LNCaP clone FGC (cell line): ENCODE measurements at regions not wholly inside any gene's neighbourhood (a gene's known extent, or its start where the extent isn't known, plus 50 kb on each side); places are given as distances from the start of the nearest gene placed in this dataset.
"Not testable (repeated sequence)": the region's sequence is repeated elsewhere in the genome, so short reads cannot be mapped to it uniquely, and the experiment has no call there.

Experiments
- DNase-seq: peaks from one replicate; pipeline ENCODE4 v3.0.0-alpha.2; 2011; ENCODE audit warnings: low read depth
- H3K4me3 ChIP-seq: 2 replicates; pipeline ENCODE4 v1.5.1; 2011; ENCODE audit warnings: mild to moderate bottlenecking, low read depth, low read length, control low read depth
- CTCF ChIP-seq: IDR thresholded peaks from 2 replicates; pipeline ENCODE4 v1.5.1; 2012; ENCODE audit warnings: mild to moderate bottlenecking; ENCODE audit not compliant: control insufficient read depth, insufficient read depth; ENCODE audit errors: extremely low read depth

GRCh38 chr7:7014827-7015595 is 167.3 kb upstream of the C1GALT1 start:
- no peak overlapping the region for H3K4me3 ChIP-seq
- TF ChIP-seq CTCF: no peak
- no peak for DNase-seq

- DNase-seq: peak; percentile 37
- no peak overlapping the region for H3K4me3 ChIP-seq
- TF ChIP-seq CTCF: no peak
Measured at GRCh38 chr7:7017707-7018280, 164.6 kb upstream of the C1GALT1 start.

GRCh38 chr7:7018290-7018689 is 164.1 kb upstream of the C1GALT1 start:
- no peak for DNase-seq
- no peak overlapping the region for H3K4me3 ChIP-seq
- no peak for TF ChIP-seq CTCF

- no peak overlapping the region for H3K4me3 ChIP-seq
- TF ChIP-seq CTCF: no peak
- DNase-seq: no peak
Measured at GRCh38 chr7:7032221-7032620, 150.1 kb upstream of the C1GALT1 start.

GRCh38 chr7:7035851-7036250 is 146.5 kb upstream of the C1GALT1 start:
- no peak overlapping the region for H3K4me3 ChIP-seq
- DNase-seq: no peak
- no peak for TF ChIP-seq CTCF

GRCh38 chr7:7042286-7042893 is 140.0 kb upstream of the C1GALT1 start:
- not testable (repeated sequence) for H3K4me3 ChIP-seq, DNase-seq

- no peak for TF ChIP-seq CTCF
- DNase-seq: no peak
Measured at GRCh38 chr7:7044806-7045205, 137.5 kb upstream of the C1GALT1 start.

More at GRCh38 chr7:7044806-7045205, 137.5 kb upstream of the C1GALT1 start:
- H3K4me3 ChIP-seq: no peak overlapping the region
